ENCODE measurements at regions not wholly inside any gene's neighbourhood (a gene's known extent, or its start where the extent isn't known, plus 50 kb on each side); places are given as distances from the start of the nearest gene placed in this dataset.

GRCh38 chr16:82241469-82242052, 71.5 kb upstream of the MPHOSPH6 start:
- Histone ChIP-seq H3K27me3 (ENCODE audit: control insufficient read depth in 2 of 2, insufficient read depth in 2 of 2, low read length in 2 of 2) (no peaks in the 10 kb centered on the region), H3K4me1 (ENCODE audit: control insufficient read depth in 2 of 2, insufficient read depth in 2 of 2, low read length in 2 of 2) (no peaks in the 10 kb centered on the region), H3K9ac (ENCODE audit: low read depth in 1 of 2, low read length in 2 of 2) (no peak overlapping the region), H3K36me3 (ENCODE audit: control insufficient read depth in 2 of 2, insufficient read depth in 2 of 2, low read length in 2 of 2) (no peaks in the 10 kb centered on the region), H3K4me3 (ENCODE audit: low read length in 2 of 2) (no peak overlapping the region), H3K9me3 (ENCODE audit: control insufficient read depth in 2 of 2, low read length in 2 of 2) (peaks cover 2 to 4% of the 10 kb centered on the region in 2 donors), H3K27ac (ENCODE audit: low read depth in 2 of 2, low read length in 2 of 2) (no peak overlapping the region)

- H3K9me3 ChIP-seq (ENCODE audit: control insufficient read depth in 2 of 2, low read length in 2 of 2) = peaks cover 2 to 4% of the 10 kb centered on the region in 2 donors
- no peak overlapping the region for H3K9ac ChIP-seq (ENCODE audit: low read depth in 1 of 2, low read length in 2 of 2)
- H3K27ac ChIP-seq (ENCODE audit: low read depth in 2 of 2, low read length in 2 of 2) = no peak overlapping the region
- no peak overlapping the region for H3K4me3 ChIP-seq (ENCODE audit: low read length in 2 of 2)
- no peaks in the 10 kb centered on the region for H3K36me3 ChIP-seq (ENCODE audit: control insufficient read depth in 2 of 2, insufficient read depth in 2 of 2, low read length in 2 of 2)
- H3K4me1 ChIP-seq (ENCODE audit: control insufficient read depth in 2 of 2, insufficient read depth in 2 of 2, low read length in 2 of 2) = no peaks in the 10 kb centered on the region
- H3K27me3 ChIP-seq (ENCODE audit: control insufficient read depth in 2 of 2, insufficient read depth in 2 of 2, low read length in 2 of 2) = no peaks in the 10 kb centered on the region
Measured at GRCh38 chr16:82240111-82240510, 70.1 kb upstream of the MPHOSPH6 start.

GRCh38 chr16:82236875-82237274, 66.9 kb upstream of the MPHOSPH6 start:
- H3K27me3 ChIP-seq (ENCODE audit: control insufficient read depth in 2 of 2, insufficient read depth in 2 of 2, low read length in 2 of 2) = no peaks in the 10 kb centered on the region
- no peaks in the 10 kb centered on the region for H3K9me3 ChIP-seq (ENCODE audit: control insufficient read depth in 2 of 2, low read length in 2 of 2)
- no peaks in the 10 kb centered on the region for H3K36me3 ChIP-seq (ENCODE audit: control insufficient read depth in 2 of 2, insufficient read depth in 2 of 2, low read length in 2 of 2)
- H3K27ac ChIP-seq (ENCODE audit: low read depth in 2 of 2, low read length in 2 of 2) = no peak overlapping the region
- H3K4me3 ChIP-seq (ENCODE audit: low read length in 2 of 2) = no peak overlapping the region
- H3K4me1 ChIP-seq (ENCODE audit: control insufficient read depth in 2 of 2, insufficient read depth in 2 of 2, low read length in 2 of 2) = no peaks in the 10 kb centered on the region
- H3K9ac ChIP-seq (ENCODE audit: low read depth in 1 of 2, low read length in 2 of 2) = no peak overlapping the region

GRCh38 chr16:82236415-82236814, 66.4 kb upstream of the MPHOSPH6 start:
- H3K4me3 ChIP-seq (ENCODE audit: low read length in 2 of 2) = no peak overlapping the region
- H3K9ac ChIP-seq (ENCODE audit: low read depth in 1 of 2, low read length in 2 of 2) = no peak overlapping the region
- peaks cover 2 to 3% of the 10 kb centered on the region in 2 donors for H3K4me1 ChIP-seq (ENCODE audit: control insufficient read depth in 2 of 2, insufficient read depth in 2 of 2, low read length in 2 of 2)
- H3K9me3 ChIP-seq (ENCODE audit: control insufficient read depth in 2 of 2, low read length in 2 of 2) = no peaks in the 10 kb centered on the region
- H3K36me3 ChIP-seq (ENCODE audit: control insufficient read depth in 2 of 2, insufficient read depth in 2 of 2, low read length in 2 of 2) = no peaks in the 10 kb centered on the region
- H3K27me3 ChIP-seq (ENCODE audit: control insufficient read depth in 2 of 2, insufficient read depth in 2 of 2, low read length in 2 of 2) = no peaks in the 10 kb centered on the region
- no peak overlapping the region for H3K27ac ChIP-seq (ENCODE audit: low read depth in 2 of 2, low read length in 2 of 2)

GRCh38 chr16:82232806-82233205, 62.8 kb upstream of the MPHOSPH6 start:
- Histone ChIP-seq H3K27ac (ENCODE audit: low read depth in 2 of 2, low read length in 2 of 2) (no peak overlapping the region), H3K27me3 (ENCODE audit: control insufficient read depth in 2 of 2, insufficient read depth in 2 of 2, low read length in 2 of 2) (no peaks in the 10 kb centered on the region), H3K9ac (ENCODE audit: low read depth in 1 of 2, low read length in 2 of 2) (no peak overlapping the region), H3K4me3 (ENCODE audit: low read length in 2 of 2) (no peak overlapping the region), H3K4me1 (ENCODE audit: control insufficient read depth in 2 of 2, insufficient read depth in 2 of 2, low read length in 2 of 2) (peaks cover 9 to 11% of the 10 kb centered on the region in 2 donors), H3K9me3 (ENCODE audit: control insufficient read depth in 2 of 2, low read length in 2 of 2) (no peaks in the 10 kb centered on the region), H3K36me3 (ENCODE audit: control insufficient read depth in 2 of 2, insufficient read depth in 2 of 2, low read length in 2 of 2) (no peaks in the 10 kb centered on the region)

- H3K36me3 ChIP-seq (ENCODE audit: control insufficient read depth in 2 of 2, insufficient read depth in 2 of 2, low read length in 2 of 2) = no peaks in the 10 kb centered on the region
- H3K27me3 ChIP-seq (ENCODE audit: control insufficient read depth in 2 of 2, insufficient read depth in 2 of 2, low read length in 2 of 2) = no peaks in the 10 kb centered on the region
- H3K27ac ChIP-seq (ENCODE audit: low read depth in 2 of 2, low read length in 2 of 2) = no peak overlapping the region
- H3K4me3 ChIP-seq (ENCODE audit: low read length in 2 of 2) = no peak overlapping the region
- peaks cover 9 to 11% of the 10 kb centered on the region in 2 donors for H3K4me1 ChIP-seq (ENCODE audit: control insufficient read depth in 2 of 2, insufficient read depth in 2 of 2, low read length in 2 of 2)
- H3K9me3 ChIP-seq (ENCODE audit: control insufficient read depth in 2 of 2, low read length in 2 of 2) = no peaks in the 10 kb centered on the region
- H3K9ac ChIP-seq (ENCODE audit: low read depth in 1 of 2, low read length in 2 of 2) = no peak overlapping the region
Measured at GRCh38 chr16:82231008-82231787, 61.2 kb upstream of the MPHOSPH6 start.

GRCh38 chr16:82229800-82230619, 60.0 kb upstream of the MPHOSPH6 start:
- H3K4me1 ChIP-seq (ENCODE audit: control insufficient read depth in 2 of 2, insufficient read depth in 2 of 2, low read length in 2 of 2) = peaks cover 9 to 11% of the 10 kb centered on the region in 2 donors
- H3K27ac ChIP-seq (ENCODE audit: low read depth in 2 of 2, low read length in 2 of 2) = no peak overlapping the region
- H3K36me3 ChIP-seq (ENCODE audit: control insufficient read depth in 2 of 2, insufficient read depth in 2 of 2, low read length in 2 of 2) = no peaks in the 10 kb centered on the region
- no peak overlapping the region for H3K9ac ChIP-seq (ENCODE audit: low read depth in 1 of 2, low read length in 2 of 2)
- no peaks in the 10 kb centered on the region for H3K9me3 ChIP-seq (ENCODE audit: control insufficient read depth in 2 of 2, low read length in 2 of 2)
- no peak overlapping the region for H3K4me3 ChIP-seq (ENCODE audit: low read length in 2 of 2)
- no peaks in the 10 kb centered on the region for H3K27me3 ChIP-seq (ENCODE audit: control insufficient read depth in 2 of 2, insufficient read depth in 2 of 2, low read length in 2 of 2)

- Histone ChIP-seq H3K9me3 (ENCODE audit: control insufficient read depth in 2 of 2, low read length in 2 of 2) (no peaks in the 10 kb centered on the region), H3K27ac (ENCODE audit: low read depth in 2 of 2, low read length in 2 of 2) (no peak overlapping the region), H3K9ac (ENCODE audit: low read depth in 1 of 2, low read length in 2 of 2) (no peak overlapping the region), H3K36me3 (ENCODE audit: control insufficient read depth in 2 of 2, insufficient read depth in 2 of 2, low read length in 2 of 2) (no peaks in the 10 kb centered on the region), H3K4me1 (ENCODE audit: control insufficient read depth in 2 of 2, insufficient read depth in 2 of 2, low read length in 2 of 2) (peaks cover 5 to 9% of the 10 kb centered on the region in 2 donors), H3K27me3 (ENCODE audit: control insufficient read depth in 2 of 2, insufficient read depth in 2 of 2, low read length in 2 of 2) (no peaks in the 10 kb centered on the region), H3K4me3 (ENCODE audit: low read length in 2 of 2) (no peak overlapping the region)
Measured at GRCh38 chr16:82226327-82226726, 56.3 kb upstream of the MPHOSPH6 start.

- Histone ChIP-seq H3K9ac (ENCODE audit: low read depth in 1 of 2, low read length in 2 of 2) (no peak overlapping the region), H3K27me3 (ENCODE audit: control insufficient read depth in 2 of 2, insufficient read depth in 2 of 2, low read length in 2 of 2) (no peaks in the 10 kb centered on the region), H3K4me3 (ENCODE audit: low read length in 2 of 2) (no peak overlapping the region), H3K36me3 (ENCODE audit: control insufficient read depth in 2 of 2, insufficient read depth in 2 of 2, low read length in 2 of 2) (no peaks in the 10 kb centered on the region), H3K9me3 (ENCODE audit: control insufficient read depth in 2 of 2, low read length in 2 of 2) (no peaks in the 10 kb centered on the region), H3K27ac (ENCODE audit: low read depth in 2 of 2, low read length in 2 of 2) (no peak overlapping the region), H3K4me1 (ENCODE audit: control insufficient read depth in 2 of 2, insufficient read depth in 2 of 2, low read length in 2 of 2) (no peaks in the 10 kb centered on the region)
Measured at GRCh38 chr16:82224821-82225220, 54.8 kb upstream of the MPHOSPH6 start.

- Histone ChIP-seq H3K27ac (ENCODE audit: low read depth in 2 of 2, low read length in 2 of 2) (no peak overlapping the region), H3K4me3 (ENCODE audit: low read length in 2 of 2) (no peak overlapping the region), H3K9ac (ENCODE audit: low read depth in 1 of 2, low read length in 2 of 2) (no peak overlapping the region), H3K4me1 (ENCODE audit: control insufficient read depth in 2 of 2, insufficient read depth in 2 of 2, low read length in 2 of 2) (no peaks in the 10 kb centered on the region), H3K9me3 (ENCODE audit: control insufficient read depth in 2 of 2, low read length in 2 of 2) (no peaks in the 10 kb centered on the region), H3K36me3 (ENCODE audit: control insufficient read depth in 2 of 2, insufficient read depth in 2 of 2, low read length in 2 of 2) (no peaks in the 10 kb centered on the region), H3K27me3 (ENCODE audit: control insufficient read depth in 2 of 2, insufficient read depth in 2 of 2, low read length in 2 of 2) (no peaks in the 10 kb centered on the region)
Measured at GRCh38 chr16:82220541-82220940, 50.5 kb upstream of the MPHOSPH6 start.
